NCI-H146 treated with DMSO at 0.1 percent for 48 hours (cell line): ENCODE measurements at regions not wholly inside any gene's neighbourhood (a gene's known extent, or its start where the extent isn't known, plus 50 kb on each side); places are given as distances from the start of the nearest gene placed in this dataset.
"Not testable (repeated sequence)": the region's sequence is repeated elsewhere in the genome, so short reads cannot be mapped to it uniquely, and the experiment has no call there.

Experiments used
- DNase-seq: peaks from one replicate; lab custom pipeline; 2025; ENCODE audit not compliant: unreplicated experiment; lab: John Stamatoyannopoulos, UW

- DNase-seq: no peak
Measured at GRCh38 chr14:22266142-22266442, 322.9 kb downstream of the DAD1 start.

GRCh38 chr14:22265319-22266141 is 323.5 kb downstream of the DAD1 start:
- DNase-seq: no peak

GRCh38 chr14:22264759-22265158 is 324.3 kb downstream of the DAD1 start:
- DNase-seq: no peak

- DNase-seq: no peak
Measured at GRCh38 chr14:22263961-22264360, 325.1 kb downstream of the DAD1 start.

GRCh38 chr14:22262881-22263280 is 326.1 kb downstream of the DAD1 start:
- DNase-seq: no peak

GRCh38 chr14:22255017-22255950 is 333.7 kb downstream of the DAD1 start:
- no peak for DNase-seq

- no peak for DNase-seq
Measured at GRCh38 chr14:22252686-22253085, 336.3 kb downstream of the DAD1 start.

GRCh38 chr14:22251090-22251489 is 337.9 kb downstream of the DAD1 start:
- DNase-seq: no peak

GRCh38 chr14:22249770-22250169 is 339.3 kb downstream of the DAD1 start:
- DNase-seq: no peak

GRCh38 chr14:22243971-22244581 is 344.9 kb downstream of the DAD1 start:
- no peak for DNase-seq

- DNase-seq: not testable (repeated sequence)
Measured at GRCh38 chr14:22238320-22238719, 350.7 kb downstream of the DAD1 start.

- DNase-seq: no peak
Measured at GRCh38 chr14:22233377-22233776, 355.6 kb downstream of the DAD1 start.

GRCh38 chr14:22232933-22233332 is 356.1 kb downstream of the DAD1 start:
- no peak for DNase-seq

GRCh38 chr14:22232486-22232885 is 356.5 kb downstream of the DAD1 start:
- no peak for DNase-seq

- no peak for DNase-seq
Measured at GRCh38 chr14:22231018-22231417, 358.0 kb downstream of the DAD1 start.

GRCh38 chr14:22230517-22230916 is 358.5 kb downstream of the DAD1 start:
- DNase-seq: no peak

- no peak for DNase-seq
Measured at GRCh38 chr14:22227084-22227483, 361.9 kb downstream of the DAD1 start.

- no peak for DNase-seq
Measured at GRCh38 chr14:22226381-22226780, 362.6 kb downstream of the DAD1 start.

GRCh38 chr14:22225516-22226140 is 363.4 kb downstream of the DAD1 start:
- DNase-seq: no peak

GRCh38 chr14:22221508-22221907 is 367.5 kb downstream of the DAD1 start:
- DNase-seq: no peak

- DNase-seq: no peak
Measured at GRCh38 chr14:22220427-22220826, 368.6 kb downstream of the DAD1 start.
